ENCODE measurements at regions not wholly inside any gene's neighbourhood (a gene's known extent, or its start where the extent isn't known, plus 50 kb on each side); places are given as distances from the start of the nearest gene placed in this dataset.

DNA sequence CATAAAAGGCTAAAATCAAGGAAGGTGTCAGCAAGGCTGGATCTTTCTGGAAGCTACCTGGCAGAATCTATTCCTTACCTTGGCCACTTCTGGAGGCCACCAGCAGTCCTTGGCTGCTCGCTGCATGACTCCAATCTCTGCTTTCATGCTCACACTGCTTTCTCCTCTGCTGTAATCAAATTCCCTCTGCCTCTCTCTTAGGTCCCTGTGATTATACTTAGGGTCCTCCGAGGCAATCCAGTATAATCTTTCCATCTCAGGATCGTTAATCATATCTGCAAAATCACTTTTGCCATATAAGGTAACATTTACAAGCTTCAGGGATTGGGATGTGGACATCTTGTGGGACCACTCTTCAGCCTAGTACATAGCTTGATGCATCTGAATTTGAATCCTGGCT is 110.7 kb upstream of the IVNS1ABP start:
- Histone ChIP-seq H3K79me2 (ENCODE audit: control insufficient read depth, insufficient read depth, low read length) (no peaks in the 10 kb centered on the region), H3K27ac (ENCODE audit: low read depth, low read length) (no peak overlapping the region), H3K18ac (ENCODE audit: low read length) (no peak overlapping the region), H3K9ac (ENCODE audit: low read length) (no peak overlapping the region), H2BK5ac (ENCODE audit: low read length) (no peak overlapping the region), H3K27me3 (ENCODE audit: insufficient read depth, low read length, poor library complexity) (no peaks in the 10 kb centered on the region), H4K8ac (ENCODE audit: low read depth, low read length) (no peak overlapping the region), H3K4me2 (ENCODE audit: low read length) (no peak overlapping the region), H2BK15ac (replicated peaks; ENCODE audit: low read depth) (peak overlapping the region; percentile 97), H3K4me3 (ENCODE audit: low read length) (no peak overlapping the region), H3K4me1 (ENCODE audit: control insufficient read depth, low read depth, low read length) (peaks cover 2% of the 10 kb centered on the region), H2BK120ac (ENCODE audit: low read depth, low read length) (no peak overlapping the region), H2AK5ac (ENCODE audit: low read length) (no peak overlapping the region), H3K23ac (ENCODE audit: low read length) (no peak overlapping the region), H3K56ac (ENCODE audit: low read length) (no peak overlapping the region), H3K79me1 (ENCODE audit: low read length) (no peaks in the 10 kb centered on the region), H4K5ac (ENCODE audit: low read length) (no peak overlapping the region), H3K36me3 (ENCODE audit: control insufficient read depth, insufficient read depth, low read length) (no peaks in the 10 kb centered on the region), H3K4ac (ENCODE audit: low read depth, low read length) (no peak overlapping the region)
- no peak for DNase-seq
- no CpG with 5 or more reads among the region's 3 CpGs for WGBS (ENCODE audit: extremely low coverage, insufficient coverage, low lambda C conversion rate)

DNA sequence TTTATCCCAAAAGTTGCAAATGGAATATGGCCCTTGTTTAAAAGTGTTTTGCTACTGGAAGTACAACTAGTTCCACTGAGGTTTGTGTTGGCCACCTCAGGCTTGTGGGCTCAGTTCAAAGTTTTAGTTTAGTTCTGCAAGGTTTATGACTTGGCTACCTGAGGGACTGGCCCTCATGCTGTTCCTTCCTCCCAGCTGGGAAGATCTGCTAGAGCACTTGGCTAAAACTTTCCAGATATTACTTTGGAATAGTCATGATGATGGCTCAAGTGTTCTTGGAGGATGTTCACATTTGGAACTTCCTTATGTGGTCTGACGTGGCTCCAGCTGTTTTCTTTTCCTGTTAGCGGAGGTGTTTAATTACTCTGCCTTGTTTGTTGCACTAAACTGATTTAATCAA is 110.2 kb upstream of the IVNS1ABP start:
- H3K79me1 ChIP-seq (ENCODE audit: low read length): no peaks in the 10 kb centered on the region
- H3K4me2 ChIP-seq (ENCODE audit: low read length): no peak overlapping the region
- no peaks in the 10 kb centered on the region for H3K79me2 ChIP-seq (ENCODE audit: control insufficient read depth, insufficient read depth, low read length)
- no peak overlapping the region for H3K27ac ChIP-seq (ENCODE audit: low read depth, low read length)
- H2BK15ac ChIP-seq (replicated peaks; ENCODE audit: low read depth): peak overlapping the region; percentile 1
- H3K23ac ChIP-seq (ENCODE audit: low read length): no peak overlapping the region
- peaks cover 2% of the 10 kb centered on the region for H3K4me1 ChIP-seq (ENCODE audit: control insufficient read depth, low read depth, low read length)
- no peak overlapping the region for H3K4ac ChIP-seq (ENCODE audit: low read depth, low read length)
- DNase-seq: no peak
- H2BK5ac ChIP-seq (ENCODE audit: low read length): no peak overlapping the region
- H3K4me3 ChIP-seq (ENCODE audit: low read length): no peak overlapping the region
- H4K8ac ChIP-seq (ENCODE audit: low read depth, low read length): no peak overlapping the region
- H2BK120ac ChIP-seq (ENCODE audit: low read depth, low read length): no peak overlapping the region
- H2AK5ac ChIP-seq (ENCODE audit: low read length): no peak overlapping the region
- no CpG with 5 or more reads among the region's 2 CpGs for WGBS (ENCODE audit: extremely low coverage, insufficient coverage, low lambda C conversion rate)
- H3K9ac ChIP-seq (ENCODE audit: low read length): no peak overlapping the region
- no peak overlapping the region for H4K5ac ChIP-seq (ENCODE audit: low read length)
- no peaks in the 10 kb centered on the region for H3K27me3 ChIP-seq (ENCODE audit: insufficient read depth, low read length, poor library complexity)
- no peaks in the 10 kb centered on the region for H3K36me3 ChIP-seq (ENCODE audit: control insufficient read depth, insufficient read depth, low read length)
- H3K56ac ChIP-seq (ENCODE audit: low read length): no peak overlapping the region
- peak overlapping the region; percentile 69 for H3K18ac ChIP-seq (ENCODE audit: low read length)

DNA sequence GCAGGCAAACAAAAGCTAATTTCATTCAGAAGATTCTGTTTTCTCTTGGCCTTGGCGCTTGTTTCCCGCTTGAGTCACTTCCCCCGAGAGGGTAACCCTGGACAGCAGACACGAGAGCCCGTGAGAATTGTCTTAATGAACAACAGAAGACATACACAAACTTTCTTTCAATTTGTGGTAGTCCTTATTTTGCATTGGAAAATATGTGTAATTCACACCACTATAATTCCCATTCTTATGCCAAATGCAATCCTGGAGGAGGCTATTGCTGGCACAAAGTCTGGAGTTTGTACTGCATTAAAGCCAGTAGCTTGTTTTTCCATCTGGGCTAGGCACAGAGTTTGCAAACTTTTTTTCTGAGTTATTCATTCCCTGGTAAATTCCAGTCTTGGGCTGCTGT is 109.8 kb upstream of the IVNS1ABP start:
- no peak overlapping the region for H4K5ac ChIP-seq (ENCODE audit: low read length)
- DNase-seq: no peak
- WGBS (ENCODE audit: extremely low coverage, insufficient coverage, low lambda C conversion rate): no CpG with 5 or more reads among the region's 5 CpGs
- H3K36me3 ChIP-seq (ENCODE audit: control insufficient read depth, insufficient read depth, low read length): no peaks in the 10 kb centered on the region
- no peak overlapping the region for H3K4me3 ChIP-seq (ENCODE audit: low read length)
- no peak overlapping the region for H2AK5ac ChIP-seq (ENCODE audit: low read length)
- H3K4me2 ChIP-seq (ENCODE audit: low read length): no peak overlapping the region
- H2BK15ac ChIP-seq (replicated peaks; ENCODE audit: low read depth): peak overlapping the region; percentile 1
- peak overlapping the region; percentile 28 for H2BK120ac ChIP-seq (ENCODE audit: low read depth, low read length)
- peaks cover 2% of the 10 kb centered on the region for H3K4me1 ChIP-seq (ENCODE audit: control insufficient read depth, low read depth, low read length)
- H2BK5ac ChIP-seq (ENCODE audit: low read length): no peak overlapping the region
- no peak overlapping the region for H3K23ac ChIP-seq (ENCODE audit: low read length)
- no peak overlapping the region for H3K9ac ChIP-seq (ENCODE audit: low read length)
- H3K27ac ChIP-seq (ENCODE audit: low read depth, low read length): no peak overlapping the region
- no peak overlapping the region for H3K4ac ChIP-seq (ENCODE audit: low read depth, low read length)
- H3K56ac ChIP-seq (ENCODE audit: low read length): no peak overlapping the region
- H3K18ac ChIP-seq (ENCODE audit: low read length): peak overlapping the region; percentile 69
- no peak overlapping the region for H4K8ac ChIP-seq (ENCODE audit: low read depth, low read length)
- H3K27me3 ChIP-seq (ENCODE audit: insufficient read depth, low read length, poor library complexity): no peaks in the 10 kb centered on the region
- no peaks in the 10 kb centered on the region for H3K79me2 ChIP-seq (ENCODE audit: control insufficient read depth, insufficient read depth, low read length)
- H3K79me1 ChIP-seq (ENCODE audit: low read length): no peaks in the 10 kb centered on the region

DNA sequence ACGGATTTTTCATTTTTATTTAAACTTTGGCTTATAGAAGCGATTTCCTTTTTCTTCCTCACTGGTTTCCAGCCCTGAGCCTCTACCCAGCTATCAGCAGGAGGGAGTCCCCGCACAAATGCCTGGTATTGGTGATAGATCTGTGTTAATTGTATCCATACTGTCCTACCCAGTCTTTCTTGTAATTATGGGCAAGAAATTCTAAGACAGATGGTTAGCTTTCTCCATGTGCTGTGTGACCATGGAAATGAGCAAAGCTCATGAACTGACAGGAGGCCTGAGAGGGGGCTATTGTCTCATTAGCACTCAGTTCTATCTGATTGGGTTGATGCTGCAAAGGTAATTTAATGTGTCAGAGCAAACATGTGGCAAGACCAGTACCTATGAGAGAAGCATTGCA is 108.1 kb upstream of the IVNS1ABP start:
- no CpG with 5 or more reads among the region's 3 CpGs for WGBS (ENCODE audit: extremely low coverage, insufficient coverage, low lambda C conversion rate)
- H4K8ac ChIP-seq (ENCODE audit: low read depth, low read length): no peak overlapping the region
- no peak overlapping the region for H3K23ac ChIP-seq (ENCODE audit: low read length)
- H2BK15ac ChIP-seq (replicated peaks; ENCODE audit: low read depth): no peak overlapping the region
- no peak overlapping the region for H3K9ac ChIP-seq (ENCODE audit: low read length)
- no peak overlapping the region for H3K18ac ChIP-seq (ENCODE audit: low read length)
- no peak overlapping the region for H3K4ac ChIP-seq (ENCODE audit: low read depth, low read length)
- H3K4me2 ChIP-seq (ENCODE audit: low read length): no peak overlapping the region
- H2BK5ac ChIP-seq (ENCODE audit: low read length): no peak overlapping the region
- H3K79me1 ChIP-seq (ENCODE audit: low read length): no peaks in the 10 kb centered on the region
- H3K36me3 ChIP-seq (ENCODE audit: control insufficient read depth, insufficient read depth, low read length): no peaks in the 10 kb centered on the region
- H3K4me1 ChIP-seq (ENCODE audit: control insufficient read depth, low read depth, low read length): peaks cover 2% of the 10 kb centered on the region
- no peak overlapping the region for H3K27ac ChIP-seq (ENCODE audit: low read depth, low read length)
- no peak overlapping the region for H4K5ac ChIP-seq (ENCODE audit: low read length)
- no peak overlapping the region for H2BK120ac ChIP-seq (ENCODE audit: low read depth, low read length)
- H3K79me2 ChIP-seq (ENCODE audit: control insufficient read depth, insufficient read depth, low read length): no peaks in the 10 kb centered on the region
- no peaks in the 10 kb centered on the region for H3K27me3 ChIP-seq (ENCODE audit: insufficient read depth, low read length, poor library complexity)
- DNase-seq: peak; percentile 25
- no peak overlapping the region for H3K56ac ChIP-seq (ENCODE audit: low read length)
- no peak overlapping the region for H2AK5ac ChIP-seq (ENCODE audit: low read length)
- no peak overlapping the region for H3K4me3 ChIP-seq (ENCODE audit: low read length)

DNA sequence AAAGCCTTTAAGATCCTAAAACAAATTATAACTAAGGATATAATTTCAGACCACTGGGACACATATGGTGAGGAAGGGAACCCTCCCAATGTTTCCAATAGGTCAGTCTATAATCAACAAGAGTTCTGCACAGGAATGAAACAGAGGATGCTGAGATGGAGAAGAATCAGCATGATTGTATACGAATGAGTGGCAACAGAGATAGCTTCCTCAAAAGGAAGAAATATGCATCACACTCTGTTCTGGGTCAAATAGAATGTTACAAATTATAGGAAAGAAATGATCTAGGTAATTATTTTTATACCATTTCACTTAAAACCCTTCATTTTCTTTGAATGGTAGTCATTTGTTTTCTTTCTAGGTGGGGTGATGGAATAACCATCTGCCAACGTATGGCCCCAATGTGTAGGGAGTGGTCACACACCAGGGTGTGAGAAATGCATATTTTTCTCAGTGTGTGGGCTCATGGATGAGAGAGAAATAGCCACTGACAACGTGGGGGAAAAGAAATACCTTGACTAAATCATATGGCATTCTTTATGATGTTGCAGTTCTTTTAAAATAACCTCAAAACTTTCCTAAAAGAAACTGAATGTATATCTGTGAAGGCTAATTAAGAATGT is 104.6 kb upstream of the IVNS1ABP start:
- WGBS (ENCODE audit: extremely low coverage, insufficient coverage, low lambda C conversion rate): no CpG with 5 or more reads among the region's 3 CpGs
- Histone ChIP-seq H3K18ac (ENCODE audit: low read length) (no peak overlapping the region), H3K79me2 (ENCODE audit: control insufficient read depth, insufficient read depth, low read length) (no peaks in the 10 kb centered on the region), H3K79me1 (ENCODE audit: low read length) (no peaks in the 10 kb centered on the region), H2BK15ac (replicated peaks; ENCODE audit: low read depth) (no peak overlapping the region), H3K4me1 (ENCODE audit: control insufficient read depth, low read depth, low read length) (no peaks in the 10 kb centered on the region), H3K4me2 (ENCODE audit: low read length) (no peak overlapping the region), H2BK5ac (ENCODE audit: low read length) (no peak overlapping the region), H3K9ac (ENCODE audit: low read length) (no peak overlapping the region), H3K36me3 (ENCODE audit: control insufficient read depth, insufficient read depth, low read length) (no peaks in the 10 kb centered on the region), H3K56ac (ENCODE audit: low read length) (no peak overlapping the region), H3K27me3 (ENCODE audit: insufficient read depth, low read length, poor library complexity) (no peaks in the 10 kb centered on the region), H4K5ac (ENCODE audit: low read length) (no peak overlapping the region), H3K4me3 (ENCODE audit: low read length) (no peak overlapping the region), H3K23ac (ENCODE audit: low read length) (no peak overlapping the region), H2AK5ac (ENCODE audit: low read length) (no peak overlapping the region), H4K8ac (ENCODE audit: low read depth, low read length) (no peak overlapping the region), H3K4ac (ENCODE audit: low read depth, low read length) (no peak overlapping the region), H2BK120ac (ENCODE audit: low read depth, low read length) (no peak overlapping the region), H3K27ac (ENCODE audit: low read depth, low read length) (no peak overlapping the region)
- DNase-seq: no peak

DNA sequence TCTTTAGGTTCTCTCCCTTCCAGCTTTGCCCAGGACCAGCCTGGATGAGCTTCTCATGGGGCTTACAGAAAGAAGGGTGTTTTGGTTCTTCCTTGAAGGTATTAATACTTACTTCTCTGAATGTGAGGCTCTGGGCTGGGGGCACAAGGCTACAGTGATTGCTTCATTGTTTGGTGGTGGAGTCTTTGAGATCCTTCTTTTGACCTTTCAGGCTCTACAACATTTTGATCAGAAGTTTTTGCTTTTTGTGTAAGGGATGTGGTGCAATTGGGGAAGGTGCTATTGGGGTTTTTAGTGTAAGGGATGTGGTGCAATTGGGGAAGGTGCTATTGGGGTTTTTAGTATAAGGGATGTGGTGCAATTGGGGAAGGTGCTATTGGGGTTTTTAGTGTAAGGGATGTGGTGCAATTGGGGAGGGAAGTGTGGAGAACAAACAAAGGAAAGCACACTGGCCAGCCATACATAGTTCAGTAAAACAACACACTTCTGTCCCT is 103.6 kb upstream of the IVNS1ABP start:
- DNase-seq: no peak
- H3K4ac ChIP-seq (ENCODE audit: low read depth, low read length): no peak overlapping the region
- no peak overlapping the region for H2BK120ac ChIP-seq (ENCODE audit: low read depth, low read length)
- no peak overlapping the region for H3K56ac ChIP-seq (ENCODE audit: low read length)
- no peak overlapping the region for H3K9ac ChIP-seq (ENCODE audit: low read length)
- no peak overlapping the region for H4K8ac ChIP-seq (ENCODE audit: low read depth, low read length)
- H3K79me2 ChIP-seq (ENCODE audit: control insufficient read depth, insufficient read depth, low read length): no peaks in the 10 kb centered on the region
- no peak overlapping the region for H3K18ac ChIP-seq (ENCODE audit: low read length)
- H3K23ac ChIP-seq (ENCODE audit: low read length): no peak overlapping the region
- no peak overlapping the region for H3K27ac ChIP-seq (ENCODE audit: low read depth, low read length)
- no peaks in the 10 kb centered on the region for H3K36me3 ChIP-seq (ENCODE audit: control insufficient read depth, insufficient read depth, low read length)
- H3K4me2 ChIP-seq (ENCODE audit: low read length): no peak overlapping the region
- H2AK5ac ChIP-seq (ENCODE audit: low read length): no peak overlapping the region
- no peaks in the 10 kb centered on the region for H3K4me1 ChIP-seq (ENCODE audit: control insufficient read depth, low read depth, low read length)
- no peak overlapping the region for H2BK15ac ChIP-seq (replicated peaks; ENCODE audit: low read depth)
- no peak overlapping the region for H4K5ac ChIP-seq (ENCODE audit: low read length)
- no peak overlapping the region for H3K4me3 ChIP-seq (ENCODE audit: low read length)
- H3K79me1 ChIP-seq (ENCODE audit: low read length): no peaks in the 10 kb centered on the region
- H3K27me3 ChIP-seq (ENCODE audit: insufficient read depth, low read length, poor library complexity): no peaks in the 10 kb centered on the region
- H2BK5ac ChIP-seq (ENCODE audit: low read length): no peak overlapping the region
